ENCODE measurements at regions not wholly inside any gene's neighbourhood (a gene's known extent, or its start where the extent isn't known, plus 50 kb on each side); places are given as distances from the start of the nearest gene placed in this dataset.
"Not testable (repeated sequence)": the region's sequence is repeated elsewhere in the genome, so short reads cannot be mapped to it uniquely, and the experiment has no call there.

DNA sequence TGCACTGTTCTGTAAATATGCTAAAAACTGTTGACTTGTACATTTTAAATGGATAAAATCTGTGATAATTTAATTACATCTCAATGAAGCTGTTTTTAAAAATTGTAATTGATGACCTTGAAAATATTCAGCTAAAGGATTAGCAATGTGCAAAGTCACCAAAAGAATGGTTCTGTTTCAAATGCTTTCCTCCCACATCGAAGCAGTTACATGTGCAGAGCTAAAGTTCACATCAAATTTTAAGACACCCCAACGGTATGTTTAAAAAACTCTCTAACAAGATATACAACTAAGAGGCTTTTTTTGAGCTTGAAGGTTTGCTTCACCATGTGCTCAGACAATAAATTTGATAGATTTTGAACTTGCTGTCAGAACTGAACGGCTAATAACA is 114.6 kb upstream of the KRAS start:
- no peaks in the 10 kb centered on the region for H3K9me3 Mint-ChIP-seq
- H3K36me3 Mint-ChIP-seq (ENCODE audit: low read depth): no peaks in the 10 kb centered on the region
- H3K27me3 Mint-ChIP-seq (ENCODE audit: low read depth): peaks cover 5% of the 10 kb centered on the region
- H3K4me3 Mint-ChIP-seq: no peak overlapping the region
- peaks cover 10% of the 10 kb centered on the region for H3K4me1 Mint-ChIP-seq
- TF ChIP-seq, protein P1, sequence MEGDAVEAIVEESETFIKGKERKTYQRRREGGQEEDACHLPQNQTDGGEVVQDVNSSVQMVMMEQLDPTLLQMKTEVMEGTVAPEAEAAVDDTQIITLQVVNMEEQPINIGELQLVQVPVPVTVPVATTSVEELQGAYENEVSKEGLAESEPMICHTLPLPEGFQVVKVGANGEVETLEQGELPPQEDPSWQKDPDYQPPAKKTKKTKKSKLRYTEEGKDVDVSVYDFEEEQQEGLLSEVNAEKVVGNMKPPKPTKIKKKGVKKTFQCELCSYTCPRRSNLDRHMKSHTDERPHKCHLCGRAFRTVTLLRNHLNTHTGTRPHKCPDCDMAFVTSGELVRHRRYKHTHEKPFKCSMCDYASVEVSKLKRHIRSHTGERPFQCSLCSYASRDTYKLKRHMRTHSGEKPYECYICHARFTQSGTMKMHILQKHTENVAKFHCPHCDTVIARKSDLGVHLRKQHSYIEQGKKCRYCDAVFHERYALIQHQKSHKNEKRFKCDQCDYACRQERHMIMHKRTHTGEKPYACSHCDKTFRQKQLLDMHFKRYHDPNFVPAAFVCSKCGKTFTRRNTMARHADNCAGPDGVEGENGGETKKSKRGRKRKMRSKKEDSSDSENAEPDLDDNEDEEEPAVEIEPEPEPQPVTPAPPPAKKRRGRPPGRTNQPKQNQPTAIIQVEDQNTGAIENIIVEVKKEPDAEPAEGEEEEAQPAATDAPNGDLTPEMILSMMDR (IDR thresholded peaks at IDR 0.05; ENCODE audit: unreplicated experiment in 3 of 3): no peak
- peak overlapping the region; percentile 37 to 49 (median 38) for H3K27ac Mint-ChIP-seq

DNA sequence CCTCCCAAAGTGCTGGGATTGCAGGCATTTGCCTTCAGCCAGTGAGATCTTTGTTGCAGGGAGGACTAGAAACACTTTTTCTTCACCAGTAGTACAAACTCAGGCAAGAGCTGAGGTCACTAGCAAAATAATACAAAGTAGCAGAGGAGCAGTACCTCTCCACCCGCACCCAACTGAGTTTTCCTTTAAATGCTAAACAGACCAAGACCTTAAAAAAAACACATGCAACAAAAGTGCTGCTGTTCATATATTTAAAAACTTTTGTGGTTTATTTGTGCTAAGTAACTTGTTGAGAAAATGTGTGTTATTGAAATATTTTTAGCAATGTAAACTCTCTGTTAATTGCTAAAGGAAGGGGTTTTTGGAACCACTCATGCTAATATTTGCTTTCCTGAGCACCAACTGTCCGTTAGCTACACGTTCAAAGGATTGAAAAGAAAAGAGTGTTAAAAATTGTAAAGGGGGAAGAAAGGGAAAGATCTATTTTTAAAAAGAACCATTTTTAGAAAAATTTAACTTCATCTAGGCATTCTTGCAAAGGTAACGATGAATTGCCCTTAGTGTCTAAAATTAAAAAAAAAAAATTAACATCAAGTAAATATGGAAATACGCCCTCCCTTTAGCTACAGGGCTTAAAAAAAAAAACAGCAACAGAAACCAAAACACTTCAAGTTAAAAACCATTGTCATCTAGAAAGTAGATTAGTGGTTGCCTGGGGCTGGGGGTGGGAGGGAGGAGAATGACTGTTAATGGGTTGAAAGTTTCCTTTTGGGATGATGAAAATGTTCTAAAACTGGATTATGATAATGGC is 114.0 kb upstream of the KRAS start:
- H3K27ac Mint-ChIP-seq: peak overlapping the region; percentile 38 to 63 (median 49)

DNA sequence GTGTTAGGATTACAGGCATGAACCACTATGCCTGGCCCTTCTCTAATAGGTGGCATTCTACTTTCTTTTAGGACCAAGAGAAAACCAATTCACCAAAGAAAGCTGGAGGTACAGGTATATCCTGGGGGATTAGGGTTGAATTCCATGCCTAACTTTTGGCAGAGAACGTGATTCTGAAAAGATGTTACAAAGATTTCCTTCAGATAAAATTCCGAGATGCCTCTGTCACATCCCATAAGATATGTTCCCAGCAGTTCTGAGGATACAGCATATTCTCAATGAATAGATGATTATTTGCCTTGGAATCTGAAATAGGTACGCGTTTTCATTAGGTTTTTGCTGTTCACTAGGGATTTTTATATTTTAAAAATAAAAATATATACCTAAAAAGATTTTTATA is 111.9 kb upstream of the KRAS start:
- Mint-ChIP-seq H3K27me3 (ENCODE audit: low read depth) (no peaks in the 10 kb centered on the region), H3K4me1 (peaks cover 10% of the 10 kb centered on the region), H3K27ac (no peak overlapping the region), H3K9me3 (no peaks in the 10 kb centered on the region), H3K4me3 (no peak overlapping the region), H3K36me3 (ENCODE audit: low read depth) (no peaks in the 10 kb centered on the region)
- TF ChIP-seq, protein P1 (IDR thresholded peaks at IDR 0.05; ENCODE audit: unreplicated experiment in 3 of 3): no peak

More for the DNA sequence above, 114.0 kb upstream of the KRAS start:
- Mint-ChIP-seq H3K4me3 (no peak overlapping the region), H3K36me3 (ENCODE audit: low read depth) (no peaks in the 10 kb centered on the region), H3K4me1 (peaks cover 10% of the 10 kb centered on the region), H3K27me3 (ENCODE audit: low read depth) (no peaks in the 10 kb centered on the region), H3K9me3 (no peaks in the 10 kb centered on the region)
- TF ChIP-seq, protein P1 (IDR thresholded peaks at IDR 0.05; ENCODE audit: unreplicated experiment in 3 of 3): no peak

DNA sequence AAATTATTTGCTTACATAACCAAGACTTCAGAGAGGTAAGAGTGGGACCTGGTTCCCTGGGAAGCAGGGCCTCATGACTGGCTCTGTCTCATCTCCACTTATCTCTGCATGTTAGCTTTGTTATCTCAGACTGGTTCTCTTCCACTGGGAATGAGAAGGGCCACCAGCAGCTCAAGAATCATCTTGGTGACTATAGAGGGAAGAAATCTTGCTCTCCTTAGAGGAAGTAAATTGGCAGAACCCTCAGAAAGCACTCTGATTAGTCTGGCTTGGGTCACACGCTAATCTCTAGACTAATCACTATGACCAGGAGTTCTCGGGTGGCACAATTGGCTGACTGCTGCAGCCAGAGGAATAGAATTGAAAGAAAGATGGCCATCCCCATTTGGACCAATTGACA is 110.8 kb upstream of the KRAS start:
- H3K27me3 Mint-ChIP-seq (ENCODE audit: low read depth): no peaks in the 10 kb centered on the region
- TF ChIP-seq, protein P1 (IDR thresholded peaks at IDR 0.05; ENCODE audit: unreplicated experiment in 3 of 3): no peak
- H3K27ac Mint-ChIP-seq: no peak overlapping the region
- peaks cover 10% of the 10 kb centered on the region for H3K4me1 Mint-ChIP-seq
- H3K9me3 Mint-ChIP-seq: no peaks in the 10 kb centered on the region
- H3K4me3 Mint-ChIP-seq: no peak overlapping the region
- H3K36me3 Mint-ChIP-seq (ENCODE audit: low read depth): no peaks in the 10 kb centered on the region

DNA sequence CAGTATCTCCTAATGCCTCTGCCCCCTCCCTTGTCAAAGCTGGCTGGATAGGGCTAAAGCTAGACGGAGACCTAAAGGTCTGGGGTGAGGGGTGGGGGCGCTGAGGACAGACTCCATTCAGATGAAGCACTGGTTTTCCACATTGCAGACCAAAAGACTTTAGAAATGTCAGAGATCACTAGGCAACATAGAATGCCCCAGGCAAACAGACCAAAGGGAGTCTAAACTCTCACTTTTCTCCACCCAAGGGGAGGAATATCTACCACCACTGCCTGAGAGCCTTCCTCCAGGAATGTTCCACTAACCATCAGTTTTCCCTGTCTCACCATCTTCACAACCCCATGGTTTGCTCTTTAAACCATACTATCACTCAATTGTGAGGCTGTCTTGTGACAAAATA is 106.9 kb upstream of the KRAS start:
- Mint-ChIP-seq H3K27me3 (ENCODE audit: low read depth) (no peaks in the 10 kb centered on the region), H3K4me1 (no peaks in the 10 kb centered on the region)

DNA sequence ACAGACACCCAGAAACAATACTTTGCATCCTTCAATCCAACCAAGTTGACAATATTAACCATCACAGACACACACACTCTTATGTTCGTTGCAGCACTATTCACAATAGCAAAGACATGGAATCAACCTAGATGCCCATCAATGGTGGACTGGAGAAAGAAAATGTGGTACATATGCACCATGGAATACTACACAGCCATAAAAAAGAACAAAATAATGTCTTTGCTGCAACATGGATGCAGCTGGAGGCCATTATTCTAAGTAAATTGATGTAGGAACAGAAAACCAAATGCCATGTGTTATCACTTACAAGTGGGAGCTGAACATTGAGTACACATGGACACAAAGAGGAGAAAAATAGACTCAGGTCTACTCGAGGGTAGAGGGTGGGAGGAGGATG is 102.2 kb upstream of the KRAS start:
- not testable (repeated sequence) for H3K4me1 Mint-ChIP-seq; H3K27ac Mint-ChIP-seq; H3K36me3 Mint-ChIP-seq (ENCODE audit: low read depth); H3K4me3 Mint-ChIP-seq; H3K9me3 Mint-ChIP-seq; H3K27me3 Mint-ChIP-seq (ENCODE audit: low read depth)

More for the DNA sequence above, 106.9 kb upstream of the KRAS start:
- TF ChIP-seq, protein P1 (IDR thresholded peaks at IDR 0.05; ENCODE audit: unreplicated experiment in 3 of 3): no peak
- Mint-ChIP-seq H3K9me3 (no peaks in the 10 kb centered on the region), H3K4me3 (no peak overlapping the region), H3K27ac (no peak overlapping the region), H3K36me3 (ENCODE audit: low read depth) (no peaks in the 10 kb centered on the region)

Measured in nephron (organoid).